ENCODE measurements at regions not wholly inside any gene's neighbourhood (a gene's known extent, or its start where the extent isn't known, plus 50 kb on each side); places are given as distances from the start of the nearest gene placed in this dataset.

- TF ChIP-seq POLR2A (IDR thresholded peaks at IDR 0.05; ENCODE audit: extremely low read depth, insufficient read length) (no peak), MYC (IDR thresholded peaks at IDR 0.05; ENCODE audit: low read depth, low read length) (no peak), CTCF (IDR thresholded peaks at IDR 0.05; ENCODE audit: low read depth, low read length) (no peak), MAX (IDR thresholded peaks at IDR 0.05; ENCODE audit: low read depth, low read length) (no peak)
- DNase-seq (ENCODE audit: low read depth) = no peak
- no peak overlapping the region for H3K4me3 ChIP-seq (ENCODE audit: low read depth, low read length)
Measured at GRCh38 chr18:67613731-67614130, 97.2 kb upstream of the DSEL start.

- DNase-seq (ENCODE audit: low read depth) = no peak
- no peak overlapping the region for H3K4me3 ChIP-seq (ENCODE audit: low read depth, low read length)
- no peak for TF ChIP-seq MAX (IDR thresholded peaks at IDR 0.05; ENCODE audit: low read depth, low read length)
- no peak for TF ChIP-seq POLR2A (IDR thresholded peaks at IDR 0.05; ENCODE audit: extremely low read depth, insufficient read length)
- no peak for TF ChIP-seq CTCF (IDR thresholded peaks at IDR 0.05; ENCODE audit: low read depth, low read length)
- TF ChIP-seq MYC (IDR thresholded peaks at IDR 0.05; ENCODE audit: low read depth, low read length) = no peak
Measured at GRCh38 chr18:67612281-67612680, 95.8 kb upstream of the DSEL start.

- no peak for DNase-seq (ENCODE audit: low read depth)
- no peak overlapping the region for H3K4me3 ChIP-seq (ENCODE audit: low read depth, low read length)
- TF ChIP-seq POLR2A (IDR thresholded peaks at IDR 0.05; ENCODE audit: extremely low read depth, insufficient read length) (no peak), CTCF (IDR thresholded peaks at IDR 0.05; ENCODE audit: low read depth, low read length) (no peak), MYC (IDR thresholded peaks at IDR 0.05; ENCODE audit: low read depth, low read length) (no peak), MAX (IDR thresholded peaks at IDR 0.05; ENCODE audit: low read depth, low read length) (no peak)
Measured at GRCh38 chr18:67608615-67609273, 92.2 kb upstream of the DSEL start.

GRCh38 chr18:67608191-67608590 is 91.7 kb upstream of the DSEL start:
- no peak overlapping the region for H3K4me3 ChIP-seq (ENCODE audit: low read depth, low read length)
- no peak for DNase-seq (ENCODE audit: low read depth)
- TF ChIP-seq MAX (IDR thresholded peaks at IDR 0.05; ENCODE audit: low read depth, low read length) (no peak), MYC (IDR thresholded peaks at IDR 0.05; ENCODE audit: low read depth, low read length) (no peak), POLR2A (IDR thresholded peaks at IDR 0.05; ENCODE audit: extremely low read depth, insufficient read length) (no peak), CTCF (IDR thresholded peaks at IDR 0.05; ENCODE audit: low read depth, low read length) (no peak)

- TF ChIP-seq MYC (IDR thresholded peaks at IDR 0.05; ENCODE audit: low read depth, low read length) = no peak
- TF ChIP-seq CTCF (IDR thresholded peaks at IDR 0.05; ENCODE audit: low read depth, low read length) = no peak
- no peak for TF ChIP-seq POLR2A (IDR thresholded peaks at IDR 0.05; ENCODE audit: extremely low read depth, insufficient read length)
- no peak for TF ChIP-seq MAX (IDR thresholded peaks at IDR 0.05; ENCODE audit: low read depth, low read length)
- DNase-seq (ENCODE audit: low read depth) = no peak
- H3K4me3 ChIP-seq (ENCODE audit: low read depth, low read length) = no peak overlapping the region
Measured at GRCh38 chr18:67600181-67601180, 84.0 kb upstream of the DSEL start.
